ENCODE measurements at regions not wholly inside any gene's neighbourhood (a gene's known extent, or its start where the extent isn't known, plus 50 kb on each side); places are given as distances from the start of the nearest gene placed in this dataset.

DNA sequence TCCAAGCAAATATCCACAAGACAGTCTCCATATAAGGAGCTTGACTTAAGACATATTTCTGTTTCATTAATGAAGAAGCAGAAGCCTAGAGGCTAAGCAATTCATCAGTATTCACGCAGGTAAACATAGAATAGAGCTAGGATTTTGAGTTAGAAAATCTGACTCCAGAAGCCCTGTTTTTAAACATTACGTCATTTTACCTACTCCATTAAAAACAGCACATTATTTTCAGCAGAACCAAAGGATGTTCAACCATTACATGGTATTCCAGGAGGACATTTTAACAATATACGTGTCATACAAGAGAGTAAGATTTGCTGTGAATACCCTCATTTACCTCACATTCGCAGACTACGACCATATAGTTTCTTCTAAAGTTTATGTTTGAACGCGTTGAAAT lies 403.3 kb upstream of the TRAM1L1 start:
- no peak for DNase-seq (ENCODE audit: low read depth in 1 of 2, low spot score in 2 of 2)
- Histone ChIP-seq H3K4me1 (replicated peaks) (no peaks in the 10 kb centered on the region), H3K9me3 (replicated peaks) (no peaks in the 10 kb centered on the region), H3K27ac (no peak overlapping the region), H3K4me3 (no peak overlapping the region), H3K27me3 (replicated peaks) (no peaks in the 10 kb centered on the region), H3K36me3 (no peaks in the 10 kb centered on the region)

GRCh38 chr4:117489107-117489506 lies 403.7 kb upstream of the TRAM1L1 start:
- no peak overlapping the region for H3K4me3 ChIP-seq
- H3K36me3 ChIP-seq: no peaks in the 10 kb centered on the region
- H3K27ac ChIP-seq: no peak overlapping the region
- H3K4me1 ChIP-seq (replicated peaks): no peaks in the 10 kb centered on the region
- no peaks in the 10 kb centered on the region for H3K27me3 ChIP-seq (replicated peaks)
- no peak for DNase-seq (ENCODE audit: low read depth in 1 of 2, low spot score in 2 of 2)
- no peaks in the 10 kb centered on the region for H3K9me3 ChIP-seq (replicated peaks)

- H3K4me1 ChIP-seq (replicated peaks): no peaks in the 10 kb centered on the region
- no peak overlapping the region for H3K4me3 ChIP-seq
- H3K36me3 ChIP-seq: no peaks in the 10 kb centered on the region
- no peaks in the 10 kb centered on the region for H3K27me3 ChIP-seq (replicated peaks)
- no peaks in the 10 kb centered on the region for H3K9me3 ChIP-seq (replicated peaks)
- H3K27ac ChIP-seq: no peak overlapping the region
- DNase-seq (ENCODE audit: low read depth in 1 of 2, low spot score in 2 of 2): no peak
Observed at GRCh38 chr4:117491516-117491915, 406.1 kb upstream of the TRAM1L1 start.

- DNase-seq (ENCODE audit: low read depth in 1 of 2, low spot score in 2 of 2): no peak
- Histone ChIP-seq H3K4me3 (no peak overlapping the region), H3K4me1 (replicated peaks) (no peaks in the 10 kb centered on the region), H3K27me3 (replicated peaks) (no peaks in the 10 kb centered on the region; the same call in 1 of the 2 replicates), H3K36me3 (no peaks in the 10 kb centered on the region), H3K9me3 (replicated peaks) (no peaks in the 10 kb centered on the region), H3K27ac (no peak overlapping the region)
Observed at GRCh38 chr4:117495802-117496201, 410.4 kb upstream of the TRAM1L1 start.

DNA sequence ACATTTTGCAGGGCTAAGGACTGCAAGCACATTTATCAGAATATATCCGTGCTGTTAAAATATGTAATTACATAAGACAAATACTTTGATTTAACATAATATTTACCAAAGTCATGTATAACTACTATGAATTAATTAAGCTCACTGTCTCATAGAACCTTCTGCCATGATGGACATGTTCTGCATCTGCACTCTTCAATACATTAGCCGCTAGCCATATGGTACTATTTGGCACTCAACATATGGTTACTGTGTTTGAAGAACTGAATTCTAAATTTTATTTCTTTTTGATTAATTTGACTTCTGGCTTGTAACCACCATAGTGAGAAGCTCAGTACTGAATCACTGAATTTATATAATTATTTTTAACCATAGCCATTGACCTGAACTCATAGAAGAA lies 427.0 kb upstream of the TRAM1L1 start:
- Histone ChIP-seq H3K9me3 (replicated peaks) (no peaks in the 10 kb centered on the region), H3K4me3 (no peak overlapping the region), H3K36me3 (no peaks in the 10 kb centered on the region), H3K4me1 (replicated peaks) (no peaks in the 10 kb centered on the region), H3K27ac (no peak overlapping the region), H3K27me3 (replicated peaks) (no peaks in the 10 kb centered on the region)
- no peak for DNase-seq (ENCODE audit: low read depth in 1 of 2, low spot score in 2 of 2)

DNA sequence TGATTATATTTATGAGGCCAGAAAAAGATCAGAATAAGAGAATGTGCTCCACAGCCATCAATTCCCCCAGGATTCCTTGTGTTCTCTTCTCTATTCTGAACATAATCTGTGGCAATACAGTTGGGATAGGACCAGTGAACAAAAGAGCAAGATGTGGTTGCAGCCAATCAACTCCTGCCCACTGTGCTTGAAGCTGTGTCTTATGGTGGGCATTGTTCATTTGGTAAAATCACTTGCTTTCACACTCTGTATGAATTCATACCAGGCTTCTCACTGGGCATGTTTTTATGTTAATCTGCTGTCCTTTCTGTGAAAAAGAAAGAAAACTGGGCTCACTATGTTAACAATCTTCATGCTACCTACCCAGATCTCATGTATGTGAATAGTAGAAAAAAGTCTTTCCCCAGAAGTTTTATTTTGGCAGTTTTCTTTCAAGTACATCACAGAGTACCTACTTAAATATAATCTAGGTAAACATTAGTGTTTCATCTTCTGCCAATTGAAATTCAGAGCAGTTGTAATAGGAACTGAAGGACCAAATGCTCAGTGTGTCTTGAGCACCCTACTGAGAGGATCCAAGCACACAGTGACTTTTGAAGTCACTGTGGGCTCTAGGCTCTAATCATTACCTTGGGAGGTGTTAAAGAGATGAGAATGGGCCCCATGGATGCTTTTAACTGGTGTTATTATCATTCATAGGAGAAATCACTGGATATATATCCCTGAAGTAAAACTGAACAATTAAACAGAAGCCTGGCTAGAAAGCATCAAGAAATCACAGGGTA lies 429.2 kb upstream of the TRAM1L1 start:
- Histone ChIP-seq H3K4me1 (replicated peaks) (no peaks in the 10 kb centered on the region), H3K4me3 (no peak overlapping the region)

DNA sequence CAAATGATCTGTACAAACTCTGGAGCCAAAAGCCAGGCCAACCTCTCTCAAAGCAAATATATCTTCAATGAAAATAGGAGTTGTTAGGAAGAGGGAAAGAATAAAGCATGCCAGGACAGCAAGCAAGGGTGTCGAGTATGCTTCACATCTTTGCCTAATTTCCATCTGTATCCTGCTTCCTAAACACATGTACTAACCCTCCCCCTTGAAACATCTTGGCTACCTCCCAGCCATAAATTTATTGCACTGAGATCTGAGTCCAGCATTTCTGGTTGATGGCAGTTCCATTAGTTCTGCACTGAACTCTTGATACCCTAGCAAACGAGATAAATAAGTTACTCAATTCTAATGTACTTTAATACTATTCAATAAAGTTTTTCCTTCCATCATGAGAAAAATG lies 430.5 kb upstream of the TRAM1L1 start:
- no peak overlapping the region for H3K27ac ChIP-seq
- no peaks in the 10 kb centered on the region for H3K4me1 ChIP-seq (replicated peaks)
- H3K9me3 ChIP-seq (replicated peaks): no peaks in the 10 kb centered on the region
- no peak for DNase-seq (ENCODE audit: low read depth in 1 of 2, low spot score in 2 of 2)
- no peaks in the 10 kb centered on the region for H3K36me3 ChIP-seq
- H3K4me3 ChIP-seq: no peak overlapping the region
- H3K27me3 ChIP-seq (replicated peaks): no peaks in the 10 kb centered on the region

More for the DNA sequence above, 429.2 kb upstream of the TRAM1L1 start:
- no peaks in the 10 kb centered on the region for H3K9me3 ChIP-seq (replicated peaks)
- no peak for DNase-seq (ENCODE audit: low read depth in 1 of 2, low spot score in 2 of 2)
- no peaks in the 10 kb centered on the region for H3K27me3 ChIP-seq (replicated peaks)
- no peaks in the 10 kb centered on the region for H3K36me3 ChIP-seq
- no peak overlapping the region for H3K27ac ChIP-seq

- Histone ChIP-seq H3K27me3 (replicated peaks) (no peaks in the 10 kb centered on the region), H3K4me1 (replicated peaks) (no peaks in the 10 kb centered on the region), H3K36me3 (no peaks in the 10 kb centered on the region), H3K4me3 (no peak overlapping the region), H3K9me3 (replicated peaks) (no peaks in the 10 kb centered on the region), H3K27ac (no peak overlapping the region)
- no peak for DNase-seq (ENCODE audit: low read depth in 1 of 2, low spot score in 2 of 2)
Observed at GRCh38 chr4:117527601-117528000, 442.2 kb upstream of the TRAM1L1 start.

DNA sequence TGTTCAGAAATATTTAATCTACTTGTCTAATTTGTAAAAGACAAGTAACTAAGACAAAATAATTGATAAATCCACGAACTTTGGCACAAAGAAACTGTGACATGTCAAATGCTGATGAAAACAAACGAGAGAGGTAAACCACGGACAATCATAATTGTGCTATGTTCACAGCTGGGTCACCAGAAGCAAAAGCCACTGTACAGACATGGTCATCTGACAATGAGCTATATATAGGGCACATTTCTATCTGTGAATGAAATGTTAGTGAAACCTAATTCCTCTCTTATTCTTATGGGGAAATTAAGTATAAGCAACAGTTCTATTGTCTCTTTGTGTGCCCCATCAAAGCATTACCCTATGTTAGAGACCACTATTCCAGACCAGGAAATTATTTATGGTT lies 444.0 kb upstream of the TRAM1L1 start:
- H3K27ac ChIP-seq: no peak overlapping the region
- H3K36me3 ChIP-seq: no peaks in the 10 kb centered on the region
- no peaks in the 10 kb centered on the region for H3K4me1 ChIP-seq (replicated peaks)
- H3K9me3 ChIP-seq (replicated peaks): no peaks in the 10 kb centered on the region
- no peak overlapping the region for H3K4me3 ChIP-seq
- DNase-seq (ENCODE audit: low read depth in 1 of 2, low spot score in 2 of 2): no peak
- H3K27me3 ChIP-seq (replicated peaks): no peaks in the 10 kb centered on the region

- Histone ChIP-seq H3K9me3 (replicated peaks) (no peaks in the 10 kb centered on the region), H3K27me3 (replicated peaks) (no peaks in the 10 kb centered on the region)
Observed at GRCh38 chr4:117533501-117533900, 448.1 kb upstream of the TRAM1L1 start.

DNA sequence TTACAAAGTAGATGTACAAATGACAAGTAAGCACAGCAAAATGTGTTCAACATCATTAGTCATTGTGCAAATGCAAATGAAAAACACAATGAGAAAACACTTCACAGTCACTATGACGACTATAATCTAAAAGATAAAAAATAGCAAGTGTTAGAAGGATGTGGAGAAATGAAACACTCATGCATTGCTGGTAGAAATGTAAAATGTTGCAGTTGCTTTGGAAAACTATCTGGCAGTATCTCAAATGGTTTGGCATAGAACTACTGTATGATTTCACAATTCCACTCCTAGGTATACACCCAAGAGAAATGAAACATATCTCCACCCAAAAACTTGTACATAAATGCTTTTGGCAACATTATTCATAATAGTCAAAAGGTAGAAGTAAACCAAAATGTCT lies 459.7 kb upstream of the TRAM1L1 start:
- Histone ChIP-seq H3K9me3 (replicated peaks) (no peaks in the 10 kb centered on the region), H3K36me3 (no peaks in the 10 kb centered on the region), H3K4me1 (replicated peaks) (no peaks in the 10 kb centered on the region), H3K27me3 (replicated peaks) (no peaks in the 10 kb centered on the region; the same call in 1 of the 2 replicates), H3K4me3 (no peak overlapping the region), H3K27ac (no peak overlapping the region)
- DNase-seq (ENCODE audit: low read depth in 1 of 2, low spot score in 2 of 2): no peak

More at GRCh38 chr4:117533501-117533900, 448.1 kb upstream of the TRAM1L1 start:
- Histone ChIP-seq H3K27ac (no peak overlapping the region), H3K36me3 (no peaks in the 10 kb centered on the region), H3K4me1 (replicated peaks) (no peaks in the 10 kb centered on the region), H3K4me3 (no peak overlapping the region)
- DNase-seq (ENCODE audit: low read depth in 1 of 2, low spot score in 2 of 2): no peak

DNA sequence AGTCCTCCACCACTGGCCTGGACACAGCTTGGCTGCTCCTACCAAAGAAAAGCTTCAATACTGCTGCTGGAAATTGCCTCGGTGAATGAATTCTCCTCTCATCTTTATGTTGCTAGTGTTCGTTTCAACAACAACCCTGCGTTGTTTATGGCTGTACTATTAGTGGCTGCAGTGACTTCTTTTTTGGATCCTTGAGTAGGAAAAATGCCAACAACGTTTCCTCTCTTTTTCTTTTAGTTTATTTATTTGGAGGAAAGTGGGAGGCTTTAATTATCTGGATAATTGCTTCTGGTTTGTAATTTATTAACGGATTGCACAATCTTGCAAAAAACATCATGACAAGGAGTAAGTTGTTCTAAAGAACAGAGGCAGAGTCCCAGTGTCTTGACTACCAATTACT lies 464.1 kb upstream of the TRAM1L1 start:
- Histone ChIP-seq H3K36me3 (no peaks in the 10 kb centered on the region), H3K4me3 (no peak overlapping the region), H3K27ac (no peak overlapping the region), H3K27me3 (replicated peaks) (no peaks in the 10 kb centered on the region), H3K9me3 (replicated peaks) (no peaks in the 10 kb centered on the region), H3K4me1 (replicated peaks) (no peaks in the 10 kb centered on the region)
- DNase-seq (ENCODE audit: low read depth in 1 of 2, low spot score in 2 of 2): no peak

GRCh38 chr4:117550085-117550484 lies 464.7 kb upstream of the TRAM1L1 start:
- no peaks in the 10 kb centered on the region for H3K4me1 ChIP-seq (replicated peaks)
- H3K9me3 ChIP-seq (replicated peaks): no peaks in the 10 kb centered on the region
- no peak for DNase-seq (ENCODE audit: low read depth in 1 of 2, low spot score in 2 of 2)
- no peak overlapping the region for H3K4me3 ChIP-seq
- no peak overlapping the region for H3K27ac ChIP-seq
- no peaks in the 10 kb centered on the region for H3K36me3 ChIP-seq
- no peaks in the 10 kb centered on the region for H3K27me3 ChIP-seq (replicated peaks)

GRCh38 chr4:117560329-117560728 lies 474.0 kb upstream of the NDST3 start:
- no peaks in the 10 kb centered on the region for H3K4me1 ChIP-seq (replicated peaks)
- H3K27ac ChIP-seq: no peak overlapping the region
- H3K9me3 ChIP-seq (replicated peaks): no peaks in the 10 kb centered on the region
- no peaks in the 10 kb centered on the region; the same call in 1 of the 2 replicates for H3K27me3 ChIP-seq (replicated peaks)
- no peak overlapping the region for H3K4me3 ChIP-seq
- no peaks in the 10 kb centered on the region for H3K36me3 ChIP-seq
- peak in 1 of 2 experiments; percentile 12 for DNase-seq (ENCODE audit: low read depth in 1 of 2, low spot score in 2 of 2)

DNA sequence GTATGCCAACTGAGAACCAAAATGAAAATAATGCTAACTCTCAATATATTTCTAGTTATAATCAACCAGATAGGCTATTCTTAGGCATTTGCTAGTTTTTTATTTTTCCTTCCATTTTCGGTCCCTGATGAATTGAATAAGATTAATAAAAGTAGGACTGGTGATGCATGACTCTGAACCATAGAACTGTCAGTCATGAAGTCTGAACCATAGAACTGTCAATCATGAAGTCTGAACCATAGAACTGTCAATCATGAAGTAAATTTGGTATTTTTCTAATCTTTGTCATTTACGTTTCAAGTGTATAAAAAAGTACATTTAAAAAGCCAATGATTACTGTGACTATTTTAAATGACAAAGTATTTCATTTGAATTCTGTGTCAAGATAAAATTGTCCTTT lies 460.2 kb upstream of the NDST3 start:
- Histone ChIP-seq H3K9me3 (replicated peaks) (no peaks in the 10 kb centered on the region), H3K36me3 (no peaks in the 10 kb centered on the region), H3K27ac (no peak overlapping the region), H3K4me1 (replicated peaks) (peaks cover 18% of the 10 kb centered on the region), H3K4me3 (no peak overlapping the region), H3K27me3 (replicated peaks) (no peaks in the 10 kb centered on the region)
- no peak for DNase-seq (ENCODE audit: low read depth in 1 of 2, low spot score in 2 of 2)
